Lung microvascular endothelial cell (primary cell): ENCODE measurements at regions not wholly inside any gene's neighbourhood (a gene's known extent, or its start where the extent isn't known, plus 50 kb on each side); places are given as distances from the start of the nearest gene placed in this dataset.

Experiments
- DNase-seq, 2 donors: peaks; one replicate each; pipeline versions ENCODE4 v3.0.0 to v3.0.0-alpha.2; 2010; ENCODE audit warnings: low read depth in 2 of 2

DNA sequence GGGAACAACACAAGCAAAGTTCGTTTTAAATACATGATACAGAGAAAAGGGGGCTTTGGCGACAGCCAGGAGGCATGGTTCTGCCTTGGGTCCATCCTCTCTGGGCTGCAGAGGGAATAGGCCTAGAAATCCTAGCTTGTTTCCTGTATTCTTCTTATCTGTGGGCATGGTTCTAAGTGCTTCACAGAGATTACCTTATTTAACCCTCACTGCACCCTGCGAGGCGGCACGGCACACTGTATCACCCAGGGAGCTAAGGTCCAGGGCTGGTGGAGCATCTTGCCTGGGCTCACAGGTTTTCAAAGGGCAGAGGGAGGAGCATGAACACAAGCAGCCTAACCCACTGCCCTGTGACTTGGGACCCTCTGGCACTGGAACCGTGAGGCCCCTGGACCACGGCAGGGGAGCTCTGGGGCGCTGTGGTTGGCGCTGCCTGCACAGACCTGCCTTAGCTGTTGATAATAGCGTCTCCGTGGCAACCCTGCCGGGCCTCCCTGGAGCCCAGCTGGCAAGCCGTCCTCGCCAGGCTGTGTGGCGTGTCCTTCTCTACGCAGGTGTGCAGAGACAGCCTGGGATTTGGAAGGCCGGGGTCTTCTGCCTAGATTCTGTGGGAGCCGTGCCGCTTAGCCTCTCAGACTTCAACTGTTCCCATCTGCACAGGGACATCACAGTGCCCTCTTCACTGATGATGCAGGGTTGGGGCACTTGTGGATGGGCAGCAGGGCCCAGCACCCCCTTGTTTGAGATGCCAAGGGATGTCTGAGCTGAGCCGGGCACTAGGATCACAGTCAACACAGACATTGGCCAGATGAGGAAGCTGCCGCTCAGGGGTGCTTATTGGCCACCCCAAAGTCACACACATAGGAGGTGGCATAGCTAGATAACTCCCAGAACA is 154.6 kb upstream of the TLE3 start:
- DNase-seq = no peak

DNA sequence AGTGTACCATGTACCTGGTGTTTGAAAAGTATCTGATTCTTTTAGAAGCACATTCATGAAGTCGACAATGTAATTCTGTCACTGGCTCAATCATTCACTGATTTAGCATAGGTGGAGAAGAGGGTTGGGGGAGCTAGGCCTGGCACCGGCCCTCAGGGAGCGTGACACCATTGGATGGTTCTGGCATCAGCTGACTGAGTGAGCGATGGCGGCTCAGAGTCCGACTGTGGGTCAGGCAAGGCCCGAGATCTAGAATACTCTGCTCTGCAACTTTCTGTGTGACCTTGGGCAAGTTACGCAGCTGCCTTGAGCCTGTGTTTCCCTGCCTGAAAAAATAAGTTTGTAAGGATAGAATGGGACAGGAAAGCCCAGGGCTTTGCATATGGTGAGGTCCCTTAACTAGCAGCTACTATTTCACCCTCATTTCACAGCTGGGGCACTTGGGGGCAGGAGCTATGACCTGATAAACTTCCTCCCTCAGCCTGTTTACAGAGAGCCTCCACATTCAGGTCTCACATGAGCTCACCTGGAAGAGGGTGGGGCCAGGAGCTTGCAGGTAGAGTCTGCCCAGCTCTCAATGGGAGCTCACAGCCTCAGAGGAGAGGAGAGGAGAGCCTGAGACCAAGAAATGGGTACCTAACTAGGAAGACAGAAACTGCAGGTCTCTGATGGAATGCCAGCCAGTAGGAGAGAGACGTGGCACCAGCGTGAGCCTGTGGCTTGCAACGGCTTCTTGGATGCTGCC is 153.7 kb upstream of the TLE3 start:
- DNase-seq = no peak

DNA sequence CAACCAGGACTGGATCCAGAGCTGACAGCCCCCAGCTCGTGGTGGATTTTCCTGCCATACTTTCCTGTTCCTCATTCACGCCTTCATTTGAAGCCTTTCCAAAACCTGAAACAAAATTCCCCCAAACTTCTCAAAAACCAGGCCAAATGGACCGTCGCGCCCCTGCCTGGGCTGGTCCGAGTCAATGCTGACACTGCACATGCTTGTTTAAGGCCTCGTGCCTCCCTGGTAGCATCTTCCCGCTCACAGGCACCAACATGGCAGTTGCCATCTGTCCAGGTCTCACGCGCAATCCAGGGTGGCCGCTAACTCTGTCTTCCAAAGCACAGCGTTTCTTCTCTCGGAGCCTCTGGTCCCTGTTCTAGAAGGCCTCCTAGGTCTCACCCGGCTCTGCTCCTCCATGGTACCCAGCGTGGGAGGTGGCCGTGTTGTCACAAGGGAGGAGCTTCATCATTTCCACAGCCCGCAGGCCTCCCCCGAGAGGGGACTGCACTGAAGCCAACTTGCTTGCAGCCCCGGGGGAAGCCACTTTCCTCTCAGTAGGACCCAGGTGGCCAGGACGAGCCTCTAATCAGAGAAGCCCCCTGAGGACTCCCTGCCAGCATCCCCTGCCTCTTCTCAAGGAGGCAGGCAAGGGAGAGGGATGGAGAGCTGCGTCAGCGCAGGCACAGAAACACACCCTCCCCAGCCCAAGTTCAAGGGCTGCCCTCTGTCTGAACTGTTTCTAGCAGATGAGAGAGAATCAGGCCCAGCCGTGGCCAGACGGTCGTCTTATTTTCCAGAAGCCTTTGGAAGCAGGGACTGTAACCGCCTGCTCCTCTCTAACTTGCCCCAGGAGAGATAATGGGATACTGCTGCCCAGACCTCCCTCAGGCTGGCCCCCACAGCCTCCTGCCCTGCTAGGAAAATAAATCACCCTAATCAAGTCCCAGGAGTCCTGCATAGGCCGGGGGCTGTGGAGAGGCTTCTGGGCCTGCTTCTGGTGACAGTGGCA is 152.8 kb upstream of the TLE3 start:
- DNase-seq = no peak

DNA sequence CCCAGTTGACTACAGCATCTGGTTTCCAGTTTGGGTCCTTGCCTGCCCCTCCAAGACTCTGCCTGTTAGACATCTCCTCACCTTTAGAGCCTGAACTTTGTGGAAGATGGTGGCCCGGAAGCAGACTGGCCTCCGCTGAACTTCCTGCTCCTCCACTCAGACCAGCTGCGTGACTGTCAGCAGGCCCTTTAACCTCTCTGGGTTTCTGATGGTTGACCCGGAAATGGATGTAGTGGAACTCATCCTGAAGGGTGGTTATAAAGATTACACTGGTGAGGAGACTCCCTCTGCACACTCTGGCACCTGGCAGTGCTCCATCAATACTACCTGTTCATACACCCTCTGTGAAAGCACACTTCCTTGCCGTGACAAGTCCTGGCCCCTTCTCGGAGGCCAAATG is 151.9 kb upstream of the TLE3 start:
- DNase-seq = no peak

DNA sequence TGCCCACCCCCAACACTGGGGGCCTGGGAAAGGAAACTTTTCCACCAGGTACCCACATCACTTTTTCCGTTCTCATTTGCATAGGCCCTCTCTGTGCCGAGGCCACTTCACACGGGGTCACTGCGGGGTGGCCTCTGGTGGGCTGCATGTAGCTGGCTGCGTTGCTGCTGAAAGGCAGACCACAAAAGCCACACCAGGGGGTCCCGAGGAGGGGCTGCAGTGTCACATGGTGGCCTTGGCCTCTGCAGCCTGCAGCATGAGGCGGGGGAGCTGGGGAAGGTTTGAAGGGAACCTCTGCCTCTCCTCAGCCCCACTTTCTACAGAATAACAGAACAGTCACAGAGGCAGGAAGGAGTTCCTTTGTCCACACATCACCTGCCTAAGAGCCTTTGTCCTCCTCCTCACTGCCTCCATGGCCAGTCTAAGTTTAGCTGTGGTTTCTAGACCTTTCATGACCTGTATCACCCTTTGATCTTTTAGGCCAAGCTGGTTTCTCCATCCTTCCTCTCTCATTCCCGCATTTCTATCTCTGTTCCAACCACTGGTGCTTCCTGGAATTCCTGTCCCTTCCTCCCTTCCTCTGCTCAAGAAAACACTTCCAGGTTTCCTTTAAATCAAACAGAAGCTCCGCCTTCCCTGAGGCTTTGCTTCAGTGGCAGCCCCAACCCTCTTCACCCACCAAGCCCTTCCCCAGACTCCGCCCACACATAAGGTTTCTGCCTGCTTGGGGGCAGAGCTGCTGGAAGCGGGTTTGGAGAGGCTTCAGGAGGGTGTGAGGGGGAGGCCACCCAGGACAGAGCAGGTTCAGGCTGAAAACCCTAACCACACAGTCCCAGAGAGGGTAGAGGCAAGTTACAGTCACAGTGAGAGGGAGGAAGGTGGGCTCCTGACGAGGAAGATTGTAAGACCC is 150.7 kb upstream of the TLE3 start:
- no peak for DNase-seq

DNA sequence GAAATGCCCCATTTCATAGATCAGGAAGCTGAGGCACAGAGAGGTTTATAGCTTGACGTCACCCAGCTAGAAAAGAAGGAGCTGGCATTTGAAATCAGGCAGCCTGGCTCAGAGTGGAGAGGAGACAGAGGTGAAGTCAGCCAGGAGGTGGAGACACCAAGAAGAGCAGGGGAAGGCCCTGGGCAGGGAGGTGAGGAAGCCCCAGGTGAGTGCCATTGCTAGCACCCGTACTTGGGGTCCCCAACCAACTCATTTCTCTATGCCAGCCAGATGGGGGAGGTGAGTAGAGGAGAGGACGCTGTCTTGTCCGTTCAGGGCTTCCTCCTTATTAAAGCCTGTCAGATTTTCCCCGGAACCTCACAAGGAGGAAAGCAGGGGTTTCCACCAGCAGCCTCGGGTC is 149.6 kb upstream of the TLE3 start:
- DNase-seq = no peak

DNA sequence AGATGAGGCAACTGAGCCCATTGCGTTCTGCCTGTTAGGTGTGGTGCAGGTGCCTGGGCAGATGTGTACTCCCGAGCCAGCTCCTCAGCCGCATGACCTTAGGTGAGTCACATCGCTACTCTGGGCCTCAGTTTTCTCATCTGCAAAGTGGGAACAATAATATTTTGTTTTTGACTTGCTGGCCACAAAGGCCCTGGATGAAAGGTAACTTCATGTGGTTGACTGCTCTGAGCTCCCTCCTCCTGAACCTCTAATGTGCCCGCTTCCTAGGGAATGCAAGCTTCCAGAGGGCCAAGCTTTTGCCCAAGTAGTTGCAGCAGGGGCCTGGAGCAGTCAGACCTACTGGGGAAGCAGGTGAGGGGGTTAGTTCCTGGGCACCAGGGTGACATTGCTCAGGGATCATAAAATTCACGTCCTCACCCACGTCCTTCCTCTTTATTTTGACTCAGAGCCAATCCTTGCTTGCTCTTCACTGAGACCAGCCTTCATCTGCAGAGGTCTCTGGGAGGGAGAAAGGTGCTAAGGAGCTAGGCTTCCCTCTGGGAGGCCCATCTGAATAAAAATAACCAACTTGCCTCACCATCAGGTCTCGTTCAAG is 149.0 kb upstream of the TLE3 start:
- no peak for DNase-seq

DNA sequence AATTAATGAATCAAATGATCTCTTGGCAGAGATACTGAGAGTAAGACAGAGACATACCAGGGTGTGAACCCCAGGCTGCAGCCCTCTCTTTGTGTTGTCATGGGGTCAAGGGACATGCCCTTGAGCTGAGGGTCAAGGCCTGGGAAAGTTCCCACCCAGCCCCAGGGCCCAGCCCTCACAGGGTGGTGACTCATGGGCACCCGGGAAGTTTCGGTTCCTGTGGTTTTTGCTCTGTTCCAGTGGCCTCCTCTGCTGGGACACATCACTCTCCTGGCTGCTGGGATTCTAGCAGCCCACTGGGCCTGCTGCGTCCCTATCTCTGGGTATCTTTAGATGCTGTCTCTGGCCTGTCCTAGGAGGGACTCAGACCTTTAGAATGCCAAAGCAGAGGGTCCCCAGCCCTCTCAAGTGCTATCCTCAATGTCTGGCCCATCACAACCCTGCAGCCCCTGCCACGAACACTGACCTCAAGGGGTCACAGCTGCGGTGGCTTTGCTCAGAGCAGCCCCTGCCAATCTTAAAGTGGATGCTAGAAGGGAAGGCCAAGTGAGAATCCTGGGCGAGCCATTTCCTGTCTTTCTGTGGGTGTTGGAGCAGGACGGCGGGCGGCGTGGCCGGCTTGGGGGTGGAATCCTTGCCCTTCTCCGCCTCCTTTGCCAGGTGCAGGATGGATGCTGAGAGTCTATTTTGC is 148.4 kb upstream of the TLE3 start:
- DNase-seq = no peak

DNA sequence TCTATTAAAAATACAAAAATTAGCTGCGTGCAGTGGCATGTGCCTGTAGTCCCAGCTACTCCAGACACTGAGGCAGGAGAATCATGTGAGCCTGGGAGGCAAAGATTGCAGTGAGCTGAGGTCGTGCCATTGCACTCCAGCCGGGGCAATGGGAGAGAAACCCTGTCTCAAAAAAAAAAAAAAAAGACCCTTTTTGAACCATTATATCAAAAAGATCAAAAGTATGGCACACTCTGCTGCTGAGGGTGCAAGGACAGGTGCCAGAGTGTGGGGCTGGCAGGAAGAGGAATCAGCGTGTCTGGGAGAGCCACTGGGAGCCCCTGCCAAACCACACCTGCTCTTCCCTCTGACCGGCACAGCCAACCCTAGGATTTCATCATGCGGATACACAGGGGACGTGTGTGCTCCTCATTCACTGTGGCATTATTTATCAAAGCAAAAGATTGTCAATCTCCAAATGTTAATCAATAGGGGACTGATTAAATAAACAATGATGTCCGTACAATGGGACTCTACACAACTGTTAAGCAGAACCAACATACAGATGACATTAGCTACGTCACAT is 147.3 kb upstream of the TLE3 start:
- no peak for DNase-seq

DNA sequence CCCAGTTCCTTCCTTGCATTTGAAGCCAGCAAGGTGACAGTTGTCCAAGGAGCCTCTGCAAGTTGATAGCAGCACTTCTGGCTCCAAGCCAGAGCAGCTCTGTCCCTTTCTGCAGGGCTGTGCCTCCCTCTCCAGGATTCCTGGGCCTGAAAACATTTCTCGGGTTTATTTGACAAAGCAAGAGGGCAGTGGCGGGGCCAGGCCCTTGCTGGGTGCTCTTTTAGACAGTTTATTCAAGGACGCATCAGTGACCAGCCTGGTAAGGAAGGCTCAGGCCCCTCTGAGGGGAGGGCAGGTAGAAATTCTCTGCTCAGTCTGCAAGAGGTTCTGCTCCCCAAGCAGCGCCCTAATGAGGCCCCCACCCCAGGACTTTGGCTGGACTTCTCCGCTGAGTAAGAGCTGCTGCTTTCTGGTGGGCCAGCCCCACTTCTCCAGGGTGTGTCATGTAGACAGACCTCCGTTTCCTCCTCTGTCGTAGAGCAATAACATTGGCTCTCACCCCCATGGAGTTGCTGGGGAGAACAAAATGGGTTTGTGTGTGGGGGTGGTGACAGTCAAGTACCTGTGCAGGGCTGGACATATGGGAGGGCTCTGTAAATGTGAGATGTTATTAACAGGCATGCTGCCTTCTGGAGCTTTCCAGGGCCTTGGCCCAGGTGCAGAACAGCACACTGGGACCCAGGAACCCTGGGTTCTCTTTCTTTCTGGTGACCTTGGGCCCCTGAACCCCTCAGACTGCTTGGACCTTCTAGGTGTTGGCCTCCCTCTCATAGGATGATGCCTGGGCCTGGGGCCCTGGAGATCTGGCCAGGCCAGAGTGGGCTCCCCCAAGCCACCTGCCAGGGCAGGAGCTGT is 146.2 kb upstream of the TLE3 start:
- DNase-seq = no peak

DNA sequence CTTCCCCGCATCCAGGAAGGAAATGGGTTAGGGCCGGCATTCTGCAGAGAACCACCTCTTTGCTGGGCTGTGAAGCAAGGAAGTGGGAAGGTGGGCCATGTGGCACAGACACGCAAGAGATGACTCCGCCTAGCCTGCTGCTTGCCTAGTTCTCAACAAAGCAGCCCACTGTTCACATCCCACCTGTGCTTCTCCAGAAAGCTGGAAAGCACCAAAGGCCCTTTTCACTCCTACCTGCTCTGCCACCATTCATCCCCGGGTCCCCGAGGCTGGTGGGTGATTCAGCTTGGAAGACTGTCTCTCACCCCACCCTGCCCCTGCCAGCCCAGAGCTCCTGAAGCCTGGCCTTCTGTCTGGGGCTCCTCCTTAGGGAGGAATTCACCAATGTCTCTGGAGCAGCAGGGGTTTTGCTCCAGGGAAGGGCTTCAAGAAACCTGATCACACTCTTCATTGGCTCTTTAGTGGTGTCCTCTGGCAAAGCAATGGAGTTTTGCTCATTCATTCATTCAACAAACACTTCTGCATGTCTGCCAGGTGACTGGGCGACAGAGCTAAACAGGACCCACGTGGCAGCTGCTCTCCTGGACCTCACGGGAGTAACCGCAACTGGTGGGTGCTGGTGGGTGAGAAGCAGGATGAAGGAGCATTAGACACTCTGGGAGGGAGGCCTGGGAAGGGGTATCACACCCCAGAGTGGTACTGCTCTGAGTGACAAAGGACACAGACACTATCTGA is 145.4 kb upstream of the TLE3 start:
- no peak for DNase-seq

DNA sequence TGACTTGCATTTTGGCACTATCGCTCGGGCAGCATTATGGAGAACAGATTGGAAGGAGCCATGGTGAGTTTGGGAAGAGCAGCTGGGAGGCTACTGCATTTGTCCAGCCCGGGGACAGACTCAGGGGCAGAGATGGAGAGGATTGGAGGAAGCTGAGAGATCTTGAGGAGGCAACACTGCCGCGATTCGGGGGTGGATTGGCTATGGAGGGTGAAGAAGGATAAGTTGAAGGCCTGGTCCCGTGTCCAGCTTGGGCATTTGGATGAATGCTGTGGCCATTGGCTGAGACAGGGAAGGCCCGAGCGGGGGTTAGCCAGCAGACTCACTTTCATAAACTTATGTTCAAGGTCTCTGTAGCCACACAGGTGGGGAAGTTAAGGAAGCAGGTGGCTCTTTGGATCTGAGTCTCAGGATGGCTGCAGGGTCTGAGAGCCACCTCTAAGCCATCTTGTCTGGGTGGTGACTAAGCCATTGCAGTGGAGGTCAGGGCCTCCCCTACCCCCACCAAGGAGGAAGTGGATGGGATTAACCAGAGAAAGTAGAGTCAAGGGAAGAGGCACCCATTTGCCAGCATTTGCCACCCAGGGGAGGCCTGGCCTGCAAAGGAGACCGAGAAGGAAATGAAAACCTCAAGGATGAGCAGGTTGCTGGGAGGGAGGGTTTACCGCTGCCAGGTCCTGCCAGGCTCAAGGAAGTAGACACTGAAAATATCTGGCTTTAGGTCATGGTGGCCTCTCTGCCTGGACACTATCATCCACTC is 144.0 kb upstream of the TLE3 start:
- no peak for DNase-seq

DNA sequence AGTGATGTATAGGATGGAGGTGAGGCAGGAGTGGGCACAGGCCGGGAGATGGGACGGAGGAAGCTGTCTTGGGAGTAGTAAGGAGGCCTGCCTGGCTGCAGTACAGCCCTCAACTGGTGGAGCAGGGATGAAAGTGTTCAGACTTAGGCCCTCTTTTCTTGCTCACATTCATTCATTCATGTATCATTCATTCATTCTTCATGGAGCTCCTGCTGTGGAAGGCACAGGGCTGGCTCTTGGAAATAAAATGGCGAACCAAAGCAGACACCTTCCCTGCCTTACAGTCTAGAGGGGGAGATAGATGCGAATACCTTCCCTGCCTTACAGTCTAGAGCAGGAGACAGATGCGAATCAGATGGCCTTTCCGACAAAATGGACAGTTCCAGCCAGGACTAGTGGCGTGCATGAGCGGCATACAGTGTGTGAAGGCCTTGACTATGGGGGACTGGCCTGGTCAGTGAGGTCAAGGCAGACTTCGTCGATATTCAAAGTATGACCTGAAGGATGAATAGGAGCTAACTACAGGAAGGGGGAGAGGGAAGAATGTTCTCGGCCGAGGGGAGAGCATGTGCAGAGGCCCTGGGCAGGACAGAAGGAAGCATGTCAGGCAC is 143.2 kb upstream of the TLE3 start:
- no peak for DNase-seq

DNA sequence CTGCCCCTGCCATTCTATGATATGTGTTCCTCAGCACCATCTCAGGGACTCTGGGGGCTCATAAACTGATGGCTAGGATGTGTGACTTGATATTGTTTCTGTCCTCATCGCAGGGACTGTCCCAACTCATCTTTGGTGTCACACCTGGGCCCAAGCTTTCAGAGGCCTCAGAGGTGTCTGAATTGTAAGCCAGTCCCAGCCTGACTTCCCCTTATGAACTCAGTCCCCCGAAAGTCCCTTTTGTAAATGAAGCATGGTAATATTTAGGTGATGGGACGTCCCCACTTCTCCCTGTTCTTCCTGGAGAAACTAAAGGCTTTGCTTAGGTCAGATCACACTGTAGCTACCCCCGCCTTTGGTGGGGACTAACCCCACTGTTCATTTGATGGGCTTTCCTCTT is 142.4 kb upstream of the TLE3 start:
- no peak for DNase-seq

DNA sequence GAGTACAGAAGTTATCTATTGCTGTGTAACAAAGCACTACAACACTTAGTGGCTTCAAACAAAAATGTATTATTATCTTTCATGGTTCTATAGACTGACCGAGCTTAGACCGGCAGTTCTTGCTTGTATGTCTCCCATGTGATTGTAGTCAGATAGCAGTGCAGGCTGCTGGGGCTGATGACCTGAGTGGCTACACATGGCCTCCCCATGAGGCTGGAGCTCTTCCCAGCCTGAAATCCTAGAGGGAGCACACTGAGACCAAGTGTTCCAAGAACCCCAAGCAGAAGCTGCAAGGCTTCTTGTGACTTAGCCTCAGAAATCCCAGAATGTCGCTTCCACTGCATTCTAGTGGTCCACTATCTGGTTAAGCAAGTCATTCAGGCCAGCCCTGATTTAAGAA is 141.2 kb upstream of the TLE3 start:
- no peak for DNase-seq

DNA sequence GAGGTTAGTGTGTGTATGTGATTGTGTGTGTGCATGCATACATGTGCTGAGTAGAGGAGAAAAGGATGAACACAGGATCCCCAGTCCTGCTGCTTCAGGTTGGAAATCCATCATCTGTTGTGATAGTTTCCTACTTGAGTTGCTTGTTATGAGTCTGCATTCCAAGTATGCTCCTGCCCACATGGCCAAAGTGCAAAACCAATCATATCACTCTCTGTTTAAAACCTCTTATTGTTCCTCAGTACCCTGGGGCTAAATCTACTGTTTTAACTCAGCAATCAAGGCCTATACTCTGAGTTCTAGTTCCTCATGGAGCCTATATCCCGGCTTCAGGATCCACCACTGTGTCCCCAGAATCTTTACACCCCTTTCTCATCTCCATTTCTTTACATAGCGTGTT is 139.9 kb upstream of the TLE3 start:
- DNase-seq = no peak
